Suppressor macrophage (primary cell): ENCODE measurements at regions not wholly inside any gene's neighbourhood (a gene's known extent, or its start where the extent isn't known, plus 50 kb on each side); places are given as distances from the start of the nearest gene placed in this dataset.
A peak's percentile ranks its signal among the peaks of the same experiment; 100 is the strongest.

ENCODE experiments used
- DNase-seq, 4 experiments: peaks; one replicate each; pipeline ENCODE4 v3.0.0-alpha.2; 2020 to 2022

DNA sequence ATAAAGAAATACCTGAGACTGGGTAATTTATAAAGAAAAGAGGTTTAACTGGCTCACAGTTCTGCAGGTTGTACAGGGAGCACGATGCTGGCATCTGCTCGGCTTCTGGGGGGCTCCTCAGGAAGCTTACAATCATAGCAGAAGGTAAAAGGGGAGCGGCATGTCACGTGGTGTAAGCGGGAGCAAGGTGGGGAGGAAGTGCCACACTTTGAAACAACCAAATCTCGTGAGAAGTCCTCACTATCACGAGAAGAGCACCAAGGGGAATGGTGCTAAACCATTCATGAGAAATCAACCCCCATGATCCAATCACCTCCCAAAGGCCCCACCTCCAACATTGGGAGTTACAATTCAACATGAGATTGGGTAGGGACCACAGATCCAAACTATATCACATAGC is 67.7 kb downstream of the AKR1B1 start:
- DNase-seq = no peak

DNA sequence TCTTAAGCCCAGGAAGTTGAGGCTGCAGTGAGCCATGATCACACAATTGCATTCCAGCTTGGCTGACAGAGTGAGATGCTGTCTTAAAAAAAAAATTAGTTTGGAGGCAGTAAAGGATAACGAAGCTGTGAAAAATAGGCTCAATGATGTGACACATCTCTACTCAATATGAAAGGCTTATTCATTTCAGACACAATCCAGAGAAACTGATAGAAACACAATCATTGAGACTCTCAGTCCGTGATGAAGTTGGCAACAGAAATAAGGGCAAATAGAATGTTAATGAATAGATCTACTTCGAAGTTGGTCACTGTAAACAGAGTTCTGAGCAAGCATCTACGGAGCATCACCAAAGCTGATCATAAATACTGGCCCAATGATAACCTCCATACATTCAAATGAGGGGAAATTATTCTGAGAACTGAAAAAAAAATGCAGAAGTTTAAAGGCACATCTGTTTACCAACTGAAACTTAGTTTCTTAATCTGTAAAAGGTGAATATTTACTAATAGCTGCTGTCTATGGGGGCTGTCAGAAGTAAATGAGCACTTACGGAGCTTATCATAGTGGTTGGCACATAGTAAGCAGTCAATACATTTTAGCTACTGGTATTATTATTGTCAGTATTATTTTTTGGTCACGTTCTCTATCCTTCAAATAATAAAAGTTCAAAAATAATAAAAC is 70.4 kb downstream of the AKR1B1 start:
- no peak for DNase-seq

DNA sequence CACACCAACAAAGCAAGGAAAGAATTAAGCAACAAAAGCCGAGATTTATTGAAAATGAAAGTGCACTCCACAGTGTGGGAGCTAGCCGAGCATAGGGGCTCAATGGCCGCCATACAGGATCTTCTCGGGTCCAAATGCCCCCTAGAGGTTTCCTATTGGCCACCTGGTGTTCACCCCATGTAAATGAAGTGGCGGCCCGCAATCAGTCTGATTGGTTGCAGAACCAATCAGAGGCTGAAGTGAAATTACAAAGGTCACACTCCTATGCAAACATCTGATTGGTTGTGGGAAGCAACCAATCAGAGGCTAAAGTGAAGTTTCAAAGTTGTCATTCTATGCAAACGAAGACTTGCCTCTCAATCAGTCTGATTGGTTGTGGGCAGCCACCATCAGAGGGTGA is 61.8 kb upstream of the SLC35B4 start:
- no peak for DNase-seq

DNA sequence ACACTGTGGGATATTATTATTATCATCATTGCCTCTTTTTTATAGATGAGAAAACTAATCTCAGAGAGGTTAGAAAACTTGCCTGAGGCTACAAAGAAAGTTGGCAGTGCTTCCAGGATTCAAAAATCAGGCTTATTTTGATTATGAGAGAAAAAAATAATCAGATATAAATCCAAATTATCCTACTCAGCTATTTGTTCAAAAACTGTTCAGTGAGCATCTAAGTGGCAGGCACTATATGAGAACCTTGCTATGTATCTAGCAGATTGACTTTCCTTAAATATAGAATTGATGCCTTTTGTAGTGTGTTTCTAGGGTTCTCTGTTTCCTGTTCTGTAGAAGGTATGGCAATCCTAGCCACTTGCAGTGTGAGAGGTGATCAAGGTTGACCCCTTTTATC is 60.0 kb upstream of the SLC35B4 start:
- DNase-seq = no peak

DNA sequence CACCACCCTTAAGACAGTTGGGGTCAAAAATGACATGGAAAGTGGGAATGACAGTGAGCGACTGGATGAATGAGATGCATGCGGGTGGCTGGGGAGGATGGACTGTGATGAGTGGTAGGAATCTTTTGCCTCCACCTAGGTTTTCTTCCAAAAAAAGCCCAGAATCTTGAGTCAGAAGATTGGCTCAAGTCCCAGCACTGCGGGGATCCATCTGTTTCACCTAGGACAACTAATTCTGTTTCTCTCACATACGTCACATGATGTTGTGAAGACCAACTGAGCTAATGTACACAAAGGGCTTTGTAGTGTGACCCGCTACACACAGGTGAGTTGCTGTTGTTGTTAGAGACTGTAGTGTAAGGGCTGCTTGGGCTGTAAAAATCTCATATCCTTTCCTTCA is 58.5 kb upstream of the SLC35B4 start:
- no peak for DNase-seq

DNA sequence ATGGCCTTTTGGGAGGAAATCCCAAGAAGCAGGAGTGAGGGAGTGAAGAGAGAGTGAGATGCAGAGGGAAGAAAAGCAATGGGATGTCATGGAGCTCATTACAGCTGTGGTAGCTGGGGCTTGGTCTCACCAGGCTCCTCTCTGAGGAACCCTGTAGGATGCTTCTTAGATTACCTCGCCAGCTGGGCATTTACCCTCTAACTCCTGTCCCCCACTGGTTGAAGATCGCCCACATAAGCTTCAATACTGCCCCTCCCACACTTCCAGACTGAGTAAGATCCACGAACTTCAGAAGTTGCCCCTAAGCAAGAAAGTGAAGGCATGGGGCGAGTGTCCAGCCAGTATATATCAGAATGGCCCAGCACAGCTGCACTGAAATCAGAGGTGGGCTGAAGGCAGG is 58.1 kb upstream of the SLC35B4 start:
- DNase-seq = no peak

DNA sequence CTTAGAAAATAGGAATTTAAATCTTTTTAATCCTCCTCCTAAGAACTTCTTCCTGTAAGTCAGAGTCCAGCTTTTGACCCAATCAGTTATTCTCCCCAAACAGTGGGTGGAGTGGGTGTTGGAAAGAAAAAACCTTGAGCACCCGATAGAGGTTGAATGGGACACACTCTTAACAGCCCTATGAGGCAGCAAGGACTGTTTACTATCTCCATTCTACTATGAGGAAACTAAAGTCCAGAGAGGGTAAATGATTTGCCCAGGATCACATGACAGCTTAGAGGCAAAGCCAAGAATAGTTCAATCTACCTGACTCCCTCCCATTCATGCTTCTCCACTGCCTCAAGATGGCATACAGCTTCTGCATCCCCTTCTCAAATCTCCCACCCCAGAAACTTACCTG is 57.6 kb upstream of the SLC35B4 start:
- no peak for DNase-seq

DNA sequence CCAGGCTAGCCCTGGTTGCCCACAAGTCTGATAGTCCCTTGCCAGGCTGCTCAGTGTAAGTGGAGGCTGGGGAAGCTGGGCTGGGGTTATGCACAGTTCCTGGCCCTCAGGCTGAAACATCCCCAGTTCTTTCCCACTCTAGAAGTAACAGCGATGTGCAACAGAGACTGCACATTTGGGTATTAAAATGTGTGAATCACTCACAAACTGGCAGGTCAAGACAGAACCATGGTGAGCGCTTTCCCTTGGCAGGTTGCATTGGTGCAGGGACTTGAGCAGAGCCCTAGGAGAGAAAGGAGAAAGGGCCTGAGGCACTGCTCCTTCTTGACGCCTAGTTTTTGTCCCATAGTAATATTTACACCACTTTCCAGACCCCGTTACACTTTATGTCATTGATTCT is 56.1 kb upstream of the SLC35B4 start:
- DNase-seq = no peak

DNA sequence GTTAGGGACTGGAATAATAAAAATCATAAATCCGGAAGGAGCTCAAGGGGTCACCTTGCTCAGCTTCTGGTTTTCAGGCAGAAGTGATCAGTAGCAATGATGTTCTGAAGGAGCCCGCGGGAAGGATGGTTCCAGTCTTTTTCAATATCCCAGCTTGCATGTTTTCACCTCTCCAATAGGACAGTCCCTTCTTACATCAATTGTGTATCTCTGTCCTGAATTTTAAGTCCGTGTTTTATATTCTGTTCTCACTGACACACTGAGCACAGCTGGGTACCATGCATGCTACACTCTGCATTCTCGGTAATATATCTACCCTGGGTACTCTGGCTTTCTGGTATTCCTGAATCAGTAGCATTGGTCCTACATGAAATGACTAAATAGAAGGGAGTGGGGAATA is 55.2 kb upstream of the SLC35B4 start:
- DNase-seq = no peak

DNA sequence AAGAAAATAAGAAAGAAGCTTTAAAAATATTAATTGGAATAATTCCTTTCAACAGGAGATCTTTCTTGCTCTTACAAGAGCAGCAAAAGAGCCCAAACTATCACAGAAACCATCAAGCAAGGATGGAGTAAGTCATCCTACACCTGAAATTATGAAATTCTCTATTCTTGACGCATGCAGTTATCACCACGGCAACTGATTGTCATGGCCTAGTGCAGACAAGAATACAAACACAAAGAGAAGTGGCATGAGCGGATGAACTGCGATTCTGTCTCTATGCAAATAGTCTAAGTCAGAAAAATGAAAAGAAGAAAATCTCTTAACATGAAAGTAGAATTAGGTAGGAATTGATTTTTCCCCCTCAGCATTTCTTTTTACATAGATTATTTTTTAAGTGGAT is 54.8 kb upstream of the SLC35B4 start:
- no peak for DNase-seq

DNA sequence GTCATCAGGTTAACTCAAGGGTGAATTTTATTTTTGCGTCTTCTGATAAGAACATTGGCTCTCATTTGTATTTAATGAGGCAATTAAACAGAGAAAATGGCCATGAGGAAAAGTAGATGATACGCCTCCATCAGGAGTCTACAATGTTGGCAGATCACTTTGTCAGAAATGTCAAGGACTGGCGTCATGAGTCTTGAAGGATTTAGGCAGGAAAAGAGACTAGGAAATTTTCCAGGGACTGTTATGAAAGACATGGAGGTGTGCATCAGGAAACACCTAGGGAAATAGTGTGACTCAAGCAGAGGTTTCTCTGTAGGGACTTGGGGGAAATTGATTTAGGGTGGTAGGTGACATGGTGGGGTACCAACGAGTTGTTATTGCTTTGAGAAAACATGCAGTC is 53.4 kb upstream of the SLC35B4 start:
- DNase-seq = no peak

DNA sequence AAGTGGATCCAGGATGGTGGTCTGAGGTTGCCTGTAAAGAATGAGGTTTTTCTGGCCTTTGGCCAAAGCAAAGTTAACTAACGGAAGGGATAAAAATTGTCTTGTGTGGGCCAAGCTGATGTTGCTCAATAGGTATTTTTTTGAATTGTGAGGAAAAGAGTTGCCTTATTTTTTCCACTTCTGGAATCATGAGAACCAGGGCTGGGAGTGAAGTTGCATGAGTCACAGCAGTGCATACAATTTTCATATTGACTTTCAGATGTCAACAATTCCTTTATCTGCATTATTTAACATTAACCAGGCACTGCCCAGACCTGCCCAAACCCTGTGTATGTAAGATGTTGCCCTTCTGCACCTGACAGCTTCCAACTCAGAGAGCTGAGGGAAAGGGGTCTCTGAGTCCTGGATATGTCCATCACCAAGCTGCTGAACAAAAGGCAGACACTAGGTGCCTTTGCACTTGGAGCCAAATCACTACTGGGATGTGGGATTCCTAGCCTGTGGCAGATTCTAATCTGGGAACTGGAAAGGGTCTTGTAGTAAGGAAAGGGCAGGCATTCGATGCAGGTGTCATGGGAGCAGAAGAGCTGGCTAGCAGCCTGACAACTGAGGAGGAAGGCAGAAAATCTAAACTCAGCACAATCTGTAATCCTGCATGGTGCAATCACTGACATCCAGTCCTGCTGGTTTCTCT is 52.3 kb upstream of the SLC35B4 start:
- DNase-seq = peak; percentile 12 to 47 (median 29)

DNA sequence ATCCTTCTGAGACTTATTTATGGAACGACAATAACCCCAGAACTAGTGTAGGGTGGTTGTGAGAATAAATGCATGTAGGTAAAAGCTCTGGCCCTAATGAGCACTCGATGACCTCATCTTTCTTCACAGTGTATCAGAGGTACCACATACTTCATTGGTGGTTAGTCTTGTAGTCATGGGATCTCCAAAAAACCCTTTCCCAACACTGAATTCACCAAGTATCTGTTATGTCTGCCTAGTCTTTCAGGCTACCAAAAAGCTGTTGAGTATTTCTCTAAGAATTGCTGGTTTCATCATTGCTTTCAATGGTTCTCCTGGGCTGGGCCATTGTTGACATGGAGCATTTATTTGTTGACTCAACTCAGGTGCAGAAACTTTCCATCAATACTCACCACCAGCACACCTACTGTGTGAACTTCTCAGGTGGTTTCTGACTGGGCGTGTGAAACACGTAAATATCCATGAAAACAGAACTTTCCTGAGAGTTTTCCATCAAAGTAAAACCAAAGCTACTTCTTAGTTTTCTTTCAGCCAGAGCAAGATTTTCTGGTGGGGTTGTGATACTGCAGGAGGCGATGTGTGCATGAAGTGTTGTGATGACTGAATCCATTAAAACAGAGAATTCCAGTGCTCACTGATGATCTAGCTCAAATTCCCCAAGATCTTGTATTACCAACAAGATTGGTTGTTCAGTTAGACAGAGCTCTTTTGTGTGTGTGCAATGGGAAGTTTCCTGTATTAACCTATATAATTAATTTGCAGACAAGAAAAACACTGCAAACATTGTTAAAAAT is 51.4 kb upstream of the SLC35B4 start:
- DNase-seq = no peak
